ENCODE measurements at regions not wholly inside any gene's neighbourhood (a gene's known extent, or its start where the extent isn't known, plus 50 kb on each side); places are given as distances from the start of the nearest gene placed in this dataset.

DNA sequence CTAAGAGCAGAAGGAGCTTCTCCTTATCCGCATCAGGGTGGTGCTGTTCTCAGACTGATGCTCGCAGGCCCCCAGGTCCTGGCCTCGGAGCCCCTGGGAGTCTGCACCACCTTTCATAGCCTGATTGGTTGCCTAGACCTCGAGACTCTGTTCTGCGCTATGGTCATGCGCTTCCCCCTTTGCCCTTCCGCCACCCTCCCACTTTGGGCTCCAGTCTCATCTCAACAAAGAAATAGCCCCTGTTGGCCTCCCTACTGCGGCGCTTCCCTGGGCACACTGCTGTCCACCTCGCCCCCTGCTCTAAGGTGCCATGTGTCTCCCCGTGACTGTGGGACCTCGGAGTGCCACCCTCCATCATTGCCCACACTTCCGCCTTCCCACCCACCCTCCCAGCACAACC, 102.9 kb upstream of the TWIST2 start:
- TF ChIP-seq, protein P1, sequence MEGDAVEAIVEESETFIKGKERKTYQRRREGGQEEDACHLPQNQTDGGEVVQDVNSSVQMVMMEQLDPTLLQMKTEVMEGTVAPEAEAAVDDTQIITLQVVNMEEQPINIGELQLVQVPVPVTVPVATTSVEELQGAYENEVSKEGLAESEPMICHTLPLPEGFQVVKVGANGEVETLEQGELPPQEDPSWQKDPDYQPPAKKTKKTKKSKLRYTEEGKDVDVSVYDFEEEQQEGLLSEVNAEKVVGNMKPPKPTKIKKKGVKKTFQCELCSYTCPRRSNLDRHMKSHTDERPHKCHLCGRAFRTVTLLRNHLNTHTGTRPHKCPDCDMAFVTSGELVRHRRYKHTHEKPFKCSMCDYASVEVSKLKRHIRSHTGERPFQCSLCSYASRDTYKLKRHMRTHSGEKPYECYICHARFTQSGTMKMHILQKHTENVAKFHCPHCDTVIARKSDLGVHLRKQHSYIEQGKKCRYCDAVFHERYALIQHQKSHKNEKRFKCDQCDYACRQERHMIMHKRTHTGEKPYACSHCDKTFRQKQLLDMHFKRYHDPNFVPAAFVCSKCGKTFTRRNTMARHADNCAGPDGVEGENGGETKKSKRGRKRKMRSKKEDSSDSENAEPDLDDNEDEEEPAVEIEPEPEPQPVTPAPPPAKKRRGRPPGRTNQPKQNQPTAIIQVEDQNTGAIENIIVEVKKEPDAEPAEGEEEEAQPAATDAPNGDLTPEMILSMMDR (conservative IDR thresholded peaks at IDR 0.05; ENCODE audit: control insufficient read depth, insufficient read depth, low read depth, low read length) = no peak
- DNase-seq (ENCODE audit: low read depth) = no peak
- H3K4me3 ChIP-seq (ENCODE audit: control insufficient read depth, low read depth, low read length) = no peak overlapping the region

DNA sequence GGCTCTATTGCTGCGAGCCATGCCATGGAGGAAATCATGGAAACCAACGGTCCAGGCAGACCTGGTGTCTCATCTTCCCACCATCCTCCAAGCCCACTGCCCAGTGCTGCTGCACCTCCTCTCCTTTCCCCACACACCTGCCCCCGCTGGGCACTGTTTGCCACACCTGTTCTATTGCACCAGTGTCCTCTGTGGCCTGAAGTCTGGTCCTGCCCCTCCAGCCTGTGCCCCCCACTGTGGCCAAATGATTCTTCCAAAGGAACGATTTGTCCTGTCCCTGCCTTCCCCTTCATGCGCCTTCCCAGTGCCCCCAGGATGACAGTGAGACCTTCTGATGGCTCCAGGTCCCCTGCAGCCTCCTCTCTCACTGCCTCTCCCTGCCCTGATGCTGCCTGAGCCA, 101.9 kb upstream of the TWIST2 start:
- TF ChIP-seq, protein P1 (conservative IDR thresholded peaks at IDR 0.05; ENCODE audit: control insufficient read depth, insufficient read depth, low read depth, low read length) = no peak
- no peak overlapping the region for H3K4me3 ChIP-seq (ENCODE audit: control insufficient read depth, low read depth, low read length)
- DNase-seq (ENCODE audit: low read depth) = no peak

DNA sequence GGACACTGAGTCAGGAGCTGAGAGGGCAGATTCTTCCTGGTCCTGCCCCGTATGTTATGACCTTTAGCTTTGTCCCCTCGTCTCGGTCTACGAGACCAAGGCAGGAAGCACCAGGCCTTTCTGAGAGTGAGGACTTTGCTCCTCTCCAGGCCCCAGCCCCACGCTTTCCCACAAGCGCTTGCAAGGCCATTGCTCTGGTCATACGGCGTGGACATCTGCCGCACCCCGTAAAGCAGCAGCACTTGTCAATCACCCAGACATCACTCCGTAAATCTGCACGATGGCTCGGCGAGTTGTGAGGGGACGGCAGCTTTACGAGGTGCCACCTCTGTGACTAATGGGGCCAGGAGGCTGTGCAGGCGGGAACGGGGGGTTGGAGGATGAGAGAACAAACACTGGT, 100.8 kb upstream of the TWIST2 start:
- DNase-seq (ENCODE audit: low read depth) = no peak
- TF ChIP-seq, protein P1 (conservative IDR thresholded peaks at IDR 0.05; ENCODE audit: control insufficient read depth, insufficient read depth, low read depth, low read length) = no peak
- H3K4me3 ChIP-seq (ENCODE audit: control insufficient read depth, low read depth, low read length) = no peak overlapping the region

DNA sequence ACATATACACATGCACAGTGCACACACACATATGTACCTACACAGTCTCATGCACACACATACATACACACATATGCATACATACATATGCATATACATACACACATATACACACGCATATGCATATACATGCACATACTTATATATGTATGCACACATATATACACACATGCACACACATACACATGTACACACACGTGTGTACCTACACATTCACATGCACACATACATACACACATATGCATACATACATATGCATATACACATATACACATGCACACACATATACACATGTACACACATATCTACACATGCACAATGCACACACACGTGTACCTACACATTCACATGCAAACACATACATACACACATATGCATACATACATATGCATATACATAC, 100.3 kb upstream of the TWIST2 start:
- H3K4me3 ChIP-seq (ENCODE audit: control insufficient read depth, low read depth, low read length) = no peak overlapping the region
- DNase-seq (ENCODE audit: low read depth) = no peak
- TF ChIP-seq, protein P1 (conservative IDR thresholded peaks at IDR 0.05; ENCODE audit: control insufficient read depth, insufficient read depth, low read depth, low read length) = no peak

DNA sequence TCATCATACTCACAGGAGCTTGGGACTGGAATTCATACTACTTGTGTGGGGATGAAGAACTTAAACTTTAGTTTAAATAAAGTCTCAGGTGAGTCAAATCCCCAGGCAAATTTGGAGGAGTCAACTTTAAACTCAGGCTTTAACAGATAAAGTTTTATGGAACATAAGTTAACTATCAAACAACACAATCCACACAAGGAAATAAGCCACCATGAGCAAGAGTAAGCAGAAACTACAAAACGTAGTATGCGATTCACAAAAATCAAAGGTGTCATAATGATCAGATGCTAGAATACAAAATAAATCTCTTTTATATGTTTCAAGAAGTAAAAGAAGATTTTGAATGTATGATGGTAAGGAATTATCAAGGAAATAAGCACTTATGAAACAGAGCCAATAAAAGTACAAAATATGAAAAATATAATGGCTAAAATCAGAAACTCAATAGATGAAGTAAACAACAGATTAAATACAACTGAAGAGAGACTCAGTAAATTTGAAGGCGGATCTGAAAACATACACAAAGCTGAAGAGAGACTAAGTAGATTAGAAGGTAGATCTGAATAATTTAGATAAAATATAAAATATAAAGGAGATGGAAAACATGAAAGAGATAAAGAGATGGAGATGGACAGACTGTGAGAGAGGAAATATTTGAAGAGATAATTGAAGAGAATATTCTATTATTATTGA, 97.5 kb upstream of the TWIST2 start:
- no peak for DNase-seq (ENCODE audit: low read depth)
- TF ChIP-seq, protein P1 (conservative IDR thresholded peaks at IDR 0.05; ENCODE audit: control insufficient read depth, insufficient read depth, low read depth, low read length) = no peak

DNA sequence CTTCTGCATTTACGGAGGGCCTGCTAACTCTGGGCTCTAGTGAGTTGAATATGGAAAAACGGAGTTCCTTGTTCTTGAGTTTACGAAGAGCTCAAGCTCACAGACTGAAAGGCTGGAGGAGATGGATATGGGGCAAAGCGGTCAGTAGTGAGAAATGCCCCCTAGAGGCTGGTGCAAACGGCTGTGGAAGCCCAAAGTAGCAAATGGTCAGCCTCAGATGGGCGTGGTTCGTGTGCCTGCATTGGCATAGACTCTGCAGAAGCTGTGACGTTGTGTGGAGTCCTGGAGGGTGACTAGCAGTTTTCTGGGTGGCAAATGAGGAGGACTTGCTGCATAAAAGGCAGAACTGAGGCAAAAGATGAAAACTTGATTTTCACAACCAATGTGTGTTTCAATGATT, 93.6 kb upstream of the TWIST2 start:
- no peak overlapping the region for H3K4me3 ChIP-seq (ENCODE audit: control insufficient read depth, low read depth, low read length)
- peak; percentile 15 for DNase-seq (ENCODE audit: low read depth)
- TF ChIP-seq, protein P1 (conservative IDR thresholded peaks at IDR 0.05; ENCODE audit: control insufficient read depth, insufficient read depth, low read depth, low read length) = peak; percentile 31

More for the DNA sequence above, 97.5 kb upstream of the TWIST2 start:
- H3K4me3 ChIP-seq (ENCODE audit: control insufficient read depth, low read depth, low read length) = no peak overlapping the region
